ENCODE measurements at regions not wholly inside any gene's neighbourhood (a gene's known extent, or its start where the extent isn't known, plus 50 kb on each side); places are given as distances from the start of the nearest gene placed in this dataset.
A peak's percentile ranks its signal among the peaks of the same experiment; 100 is the strongest.

- DNase-seq, result no peak
- no peak overlapping the region for H3K4me3 Mint-ChIP-seq
- no peaks in the 10 kb centered on the region for H3K27me3 Mint-ChIP-seq
- peaks cover 10% of the 10 kb centered on the region for H3K4me1 Mint-ChIP-seq
- no peak overlapping the region for H3K27ac Mint-ChIP-seq
- peaks cover 15% of the 10 kb centered on the region for H3K36me3 Mint-ChIP-seq
- H3K9me3 Mint-ChIP-seq, result peaks cover 2% of the 10 kb centered on the region
Measured at GRCh38 chr10:46231087-46231486, 55.7 kb upstream of the ANTXRL start.

- Mint-ChIP-seq H3K4me3 (no peak overlapping the region), H3K36me3 (peaks cover 15% of the 10 kb centered on the region)
- no peak for DNase-seq
Measured at GRCh38 chr10:46232084-46232483, 54.7 kb upstream of the ANTXRL start.

GRCh38 chr10:46232666-46233065 lies 54.1 kb upstream of the ANTXRL start:
- Mint-ChIP-seq H3K4me3 (no peak overlapping the region), H3K9me3 (peaks cover 2% of the 10 kb centered on the region), H3K27ac (no peak overlapping the region), H3K36me3 (peaks cover 18% of the 10 kb centered on the region), H3K4me1 (peaks cover 12% of the 10 kb centered on the region), H3K27me3 (no peaks in the 10 kb centered on the region)
- DNase-seq, result no peak

More at GRCh38 chr10:46232084-46232483, 54.7 kb upstream of the ANTXRL start:
- Mint-ChIP-seq H3K27ac (no peak overlapping the region), H3K4me1 (peaks cover 10% of the 10 kb centered on the region), H3K9me3 (peaks cover 2% of the 10 kb centered on the region), H3K27me3 (no peaks in the 10 kb centered on the region)

- peak overlapping the region; percentile 32 for H3K27ac Mint-ChIP-seq
- H3K4me3 Mint-ChIP-seq, result no peak overlapping the region
- H3K4me1 Mint-ChIP-seq, result peaks cover 12% of the 10 kb centered on the region
- H3K36me3 Mint-ChIP-seq, result peaks cover 18% of the 10 kb centered on the region
- no peak for DNase-seq
- no peaks in the 10 kb centered on the region for H3K27me3 Mint-ChIP-seq
- H3K9me3 Mint-ChIP-seq, result peaks cover 2% of the 10 kb centered on the region
Measured at GRCh38 chr10:46233181-46233580, 53.6 kb upstream of the ANTXRL start.

GRCh38 chr10:46234026-46234425 lies 52.8 kb upstream of the ANTXRL start:
- Mint-ChIP-seq H3K9me3 (peaks cover 2% of the 10 kb centered on the region), H3K36me3 (peaks cover 18% of the 10 kb centered on the region), H3K4me1 (peaks cover 12% of the 10 kb centered on the region), H3K27ac (no peak overlapping the region), H3K4me3 (no peak overlapping the region), H3K27me3 (no peaks in the 10 kb centered on the region)
- DNase-seq, result no peak

GRCh38 chr10:46234431-46235060 lies 52.3 kb upstream of the ANTXRL start:
- H3K27ac Mint-ChIP-seq, result no peak overlapping the region
- H3K4me1 Mint-ChIP-seq, result peaks cover 11% of the 10 kb centered on the region
- H3K27me3 Mint-ChIP-seq, result no peaks in the 10 kb centered on the region
- DNase-seq, result no peak
- no peak overlapping the region for H3K4me3 Mint-ChIP-seq
- peaks cover 1% of the 10 kb centered on the region for H3K9me3 Mint-ChIP-seq
- H3K36me3 Mint-ChIP-seq, result peaks cover 14% of the 10 kb centered on the region

GRCh38 chr10:46235705-46236545 lies 50.9 kb upstream of the ANTXRL start:
- no peak for DNase-seq
- peaks cover 15% of the 10 kb centered on the region for H3K4me1 Mint-ChIP-seq
- no peak overlapping the region for H3K4me3 Mint-ChIP-seq
- peaks cover 9% of the 10 kb centered on the region for H3K36me3 Mint-ChIP-seq
- H3K27ac Mint-ChIP-seq, result no peak overlapping the region
- H3K9me3 Mint-ChIP-seq, result no peaks in the 10 kb centered on the region
- no peaks in the 10 kb centered on the region for H3K27me3 Mint-ChIP-seq

- no peaks in the 10 kb centered on the region for H3K27me3 Mint-ChIP-seq
- no peak for DNase-seq
Measured at GRCh38 chr10:46236546-46236887, 50.3 kb upstream of the ANTXRL start.

GRCh38 chr10:46236941-46237681 lies 49.7 kb upstream of the ANTXRL start:
- Mint-ChIP-seq H3K4me1 (peaks cover 20% of the 10 kb centered on the region), H3K36me3 (peaks cover 20% of the 10 kb centered on the region), H3K4me3 (no peak overlapping the region), H3K9me3 (peaks cover 7% of the 10 kb centered on the region), H3K27ac (no peak overlapping the region), H3K27me3 (no peaks in the 10 kb centered on the region)
- no peak for DNase-seq

More at GRCh38 chr10:46236546-46236887, 50.3 kb upstream of the ANTXRL start:
- Mint-ChIP-seq H3K27ac (no peak overlapping the region), H3K4me1 (peaks cover 20% of the 10 kb centered on the region), H3K4me3 (no peak overlapping the region), H3K9me3 (peaks cover 3% of the 10 kb centered on the region), H3K36me3 (peaks cover 15% of the 10 kb centered on the region)

Measured in activated naive CD8-positive, alpha-beta T cell treated with anti-CD3 and anti-CD28 coated beads for 36 hours (primary cell).